Trophoblast cell (in vitro differentiated cells and primary cell): ENCODE measurements at regions not wholly inside any gene's neighbourhood (a gene's known extent, or its start where the extent isn't known, plus 50 kb on each side); places are given as distances from the start of the nearest gene placed in this dataset.
A peak's percentile ranks its signal among the peaks of the same experiment; 100 is the strongest.

Source experiments
- DNase-seq, 2 donors: peaks; one replicate each; pipeline ENCODE4 v3.0.0-alpha.2; 2016
- H2AFZ ChIP-seq: 2 replicates; pipeline ENCODE4 v1.6.1; 2013; ENCODE audit warnings: low read length, moderate library complexity, mild to moderate bottlenecking; ENCODE audit not compliant: insufficient read depth, poor library complexity
- H2AK5ac ChIP-seq: 2 replicates; pipeline ENCODE4 v1.6.1; 2013; ENCODE audit warnings: mild to moderate bottlenecking, low read length
- H2BK120ac ChIP-seq: 2 replicates; pipeline ENCODE4 v1.6.1; 2013; ENCODE audit warnings: low read length, mild to moderate bottlenecking, moderate library complexity; ENCODE audit not compliant: insufficient read depth, poor library complexity
- H2BK12ac ChIP-seq: 2 replicates; pipeline ENCODE4 v1.6.1; 2013; ENCODE audit warnings: mild to moderate bottlenecking, low read length, moderate library complexity
- H2BK5ac ChIP-seq: 2 replicates; pipeline ENCODE4 v1.6.1; 2013; ENCODE audit warnings: low read length, low read depth, moderate library complexity, mild to moderate bottlenecking; ENCODE audit not compliant: poor library complexity
- H3K14ac ChIP-seq: 2 replicates; pipeline ENCODE4 v1.6.1; 2013; ENCODE audit warnings: mild to moderate bottlenecking, low read length
- H3K18ac ChIP-seq: 2 replicates; pipeline ENCODE4 v1.6.1; 2013; ENCODE audit warnings: mild to moderate bottlenecking, low read length
- H3K23ac ChIP-seq: 2 replicates; pipeline ENCODE4 v1.6.1; 2013; ENCODE audit warnings: low read length
- H3K27ac ChIP-seq: 2 replicates; pipeline ENCODE4 v1.5.1; 2013; ENCODE audit warnings: low read depth, mild to moderate bottlenecking, inconsistent platforms, low read length, moderate library complexity
- H3K27me3 ChIP-seq: 2 replicates; pipeline ENCODE4 v1.6.1; 2013; ENCODE audit warnings: inconsistent platforms, mild to moderate bottlenecking, low read length, moderate library complexity; ENCODE audit not compliant: insufficient read depth
- H3K36me3 ChIP-seq, 2 experiments: 1 replicate in 1 of 2; 2 replicates in 1 of 2; pipeline ENCODE4 v1.6.1; 2013; ENCODE audit warnings: low read length in 2 of 2, mild to moderate bottlenecking in 2 of 2, moderate library complexity in 1 of 2; ENCODE audit not compliant: insufficient read depth in 2 of 2, control insufficient read depth in 1 of 2
- H3K4ac ChIP-seq: 2 replicates; pipeline ENCODE4 v1.6.1; 2013; ENCODE audit warnings: low read depth, mild to moderate bottlenecking, low read length, moderate library complexity
- H3K4me1 ChIP-seq, 2 experiments: 1 replicate in 1 of 2; 2 replicates in 1 of 2; pipeline ENCODE4 v1.6.1; 2013; ENCODE audit warnings: low read length in 2 of 2, mild to moderate bottlenecking in 2 of 2, moderate library complexity in 1 of 2; ENCODE audit not compliant: insufficient read depth in 2 of 2, control insufficient read depth in 1 of 2
- H3K4me2 ChIP-seq: 2 replicates; pipeline ENCODE4 v1.6.1; 2013; ENCODE audit warnings: inconsistent platforms, mild to moderate bottlenecking, low read length, moderate library complexity
- H3K4me3 ChIP-seq: 2 replicates; pipeline ENCODE4 v1.5.1; 2013; ENCODE audit warnings: mild to moderate bottlenecking, low read depth, low read length, inconsistent platforms
- H3K79me1 ChIP-seq: one replicate; pipeline ENCODE4 v1.6.1; 2013; ENCODE audit warnings: low read length
- H3K79me2 ChIP-seq: 2 replicates; pipeline ENCODE4 v1.6.1; 2013; ENCODE audit warnings: low read length, mild to moderate bottlenecking; ENCODE audit not compliant: control insufficient read depth, insufficient read depth, poor library complexity
- H3K9ac ChIP-seq: 2 replicates; pipeline ENCODE4 v1.6.1; 2013; ENCODE audit warnings: mild to moderate bottlenecking, low read length
- H3K9me3 ChIP-seq: 2 replicates; pipeline ENCODE4 v1.6.1; 2013; ENCODE audit warnings: low read depth, mild to moderate bottlenecking, control low read depth, inconsistent platforms, low read length; ENCODE audit not compliant: insufficient read depth
- H4K12ac ChIP-seq: 2 replicates; pipeline ENCODE4 v1.6.1; 2013; ENCODE audit warnings: low read depth, mild to moderate bottlenecking, low read length, moderate library complexity
- H4K8ac ChIP-seq: 2 replicates; pipeline ENCODE4 v1.6.1; 2013; ENCODE audit warnings: low read depth, mild to moderate bottlenecking, low read length, moderate library complexity
- H4K91ac ChIP-seq: one replicate; pipeline ENCODE4 v1.6.1; 2013; ENCODE audit warnings: low read depth, mild to moderate bottlenecking, low read length, moderate library complexity
- WGBS: extraction: QIAGEN DNeasy Blood & Tissue Kit; methylation state at CpG from one replicate; pipeline ENCODE4 v1.1.7; 2013; ENCODE audit warnings: missing lambda C conversion rate; ENCODE audit not compliant: insufficient read length, insufficient coverage; ENCODE audit errors: extremely low coverage; 5-methylcytosine and 5-hydroxymethylcytosine counted together

DNA sequence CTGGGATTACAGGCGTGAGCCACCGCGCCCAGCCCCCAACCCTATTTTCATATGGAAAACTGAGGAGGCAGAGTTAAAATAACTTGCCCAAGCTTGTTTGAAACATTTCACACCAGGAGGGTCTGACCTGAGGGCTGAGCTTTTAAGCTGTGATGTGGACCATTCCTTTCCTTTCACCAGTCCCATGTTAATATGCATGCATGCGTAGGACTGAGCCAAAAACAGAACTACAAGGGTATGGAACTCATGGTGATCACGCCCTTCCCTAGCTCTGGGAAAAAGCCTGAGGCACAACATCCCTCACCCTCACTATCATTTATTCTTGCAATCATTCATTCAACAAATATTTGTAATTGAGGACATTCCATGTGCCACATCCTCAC, 87.4 kb upstream of the FAM169A start:
- Histone ChIP-seq H3K9me3 (no peaks in the 10 kb centered on the region), H3K27me3 (no peaks in the 10 kb centered on the region), H3K4ac (no peak overlapping the region), H2BK12ac (peak overlapping the region; percentile 50), H4K91ac (peak overlapping the region; percentile 46), H3K4me3 (no peak overlapping the region), H3K79me1 (peaks cover 17% of the 10 kb centered on the region), H2BK5ac (peak overlapping the region; percentile 17), H3K18ac (peak overlapping the region; percentile 33), H3K14ac (peak overlapping the region; percentile 4), H2BK120ac (peak overlapping the region; percentile 49), H3K9ac (no peak overlapping the region), H4K8ac (peak overlapping the region; percentile 27), H3K4me2 (no peak overlapping the region), H3K79me2 (no peaks in the 10 kb centered on the region), H3K27ac (peak overlapping the region; percentile 45), H3K36me3 (no peaks in the 10 kb centered on the region), H3K4me1 (peaks cover 12 to 18% of the 10 kb centered on the region in 2 experiments), H3K23ac (no peak overlapping the region), H2AFZ (no peak overlapping the region), H4K12ac (no peak overlapping the region), H2AK5ac (no peak overlapping the region)
- peak; percentile 89 to 93 for DNase-seq
- no CpG with 5 or more reads among the region's 5 CpGs for WGBS

GRCh38 chr5:74952406-74952805, 86.2 kb upstream of the FAM169A start:
- no peak overlapping the region for H4K12ac ChIP-seq
- H2BK12ac ChIP-seq = peak overlapping the region; percentile 30
- peak overlapping the region; percentile 55 for H2BK120ac ChIP-seq
- peaks cover 17 to 25% of the 10 kb centered on the region in 2 experiments for H3K4me1 ChIP-seq
- H3K4ac ChIP-seq = no peak overlapping the region
- H3K36me3 ChIP-seq = no peaks in the 10 kb centered on the region
- no peak overlapping the region for H3K4me2 ChIP-seq
- no peak overlapping the region for H3K27ac ChIP-seq
- no peak overlapping the region for H3K14ac ChIP-seq
- no peak overlapping the region for H4K8ac ChIP-seq
- no peaks in the 10 kb centered on the region for H3K27me3 ChIP-seq
- no peak overlapping the region for H3K9ac ChIP-seq
- no peaks in the 10 kb centered on the region for H3K79me2 ChIP-seq
- H4K91ac ChIP-seq = peak overlapping the region; percentile 17
- H3K23ac ChIP-seq = no peak overlapping the region
- H3K79me1 ChIP-seq = peaks cover 18% of the 10 kb centered on the region
- no CpG with 5 or more reads among the region's 4 CpGs for WGBS
- H3K4me3 ChIP-seq = no peak overlapping the region
- H2BK5ac ChIP-seq = peak overlapping the region; percentile 17
- no peak for DNase-seq
- no peak overlapping the region for H3K18ac ChIP-seq
- H2AK5ac ChIP-seq = peak overlapping the region; percentile 29
- no peaks in the 10 kb centered on the region for H3K9me3 ChIP-seq
- no peak overlapping the region for H2AFZ ChIP-seq

DNA sequence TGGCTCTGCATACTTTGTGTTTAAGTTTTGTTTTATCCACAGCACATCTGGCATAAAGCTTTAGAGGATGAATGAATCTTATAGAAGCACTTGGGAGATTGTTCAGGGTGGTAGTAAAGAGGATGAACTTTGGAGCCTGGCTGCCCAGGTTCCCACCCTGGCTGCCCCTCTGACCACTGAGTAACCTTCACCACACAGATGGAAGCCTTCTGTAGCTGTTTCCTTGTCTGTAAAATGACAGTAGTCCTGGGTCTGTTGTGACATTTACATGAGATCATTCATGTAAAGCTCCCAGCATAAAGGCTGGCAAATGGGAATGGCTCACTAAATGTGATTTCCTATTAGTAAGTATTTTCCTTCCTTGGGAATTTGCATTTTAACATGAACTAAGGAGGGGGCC, 85.7 kb upstream of the FAM169A start:
- Histone ChIP-seq H3K4me3 (no peak overlapping the region), H2BK12ac (no peak overlapping the region), H4K91ac (no peak overlapping the region), H3K4me2 (no peak overlapping the region), H3K4ac (no peak overlapping the region), H3K79me1 (peaks cover 17% of the 10 kb centered on the region), H4K12ac (no peak overlapping the region), H2AK5ac (no peak overlapping the region), H3K36me3 (no peaks in the 10 kb centered on the region), H3K23ac (no peak overlapping the region), H4K8ac (no peak overlapping the region), H2BK5ac (no peak overlapping the region), H3K4me1 (peaks cover 17 to 25% of the 10 kb centered on the region in 2 experiments), H2BK120ac (peak overlapping the region; percentile 22), H3K9ac (no peak overlapping the region), H3K27me3 (no peaks in the 10 kb centered on the region), H3K9me3 (no peaks in the 10 kb centered on the region), H2AFZ (no peak overlapping the region), H3K18ac (no peak overlapping the region), H3K27ac (no peak overlapping the region), H3K14ac (no peak overlapping the region), H3K79me2 (no peaks in the 10 kb centered on the region)
- DNase-seq = no peak

- no peak overlapping the region for H2BK5ac ChIP-seq
- no peak overlapping the region for H3K4me3 ChIP-seq
- peak overlapping the region; percentile 29 for H2BK12ac ChIP-seq
- no peak overlapping the region for H3K27ac ChIP-seq
- H3K18ac ChIP-seq = no peak overlapping the region
- H3K36me3 ChIP-seq = no peaks in the 10 kb centered on the region
- no peak for DNase-seq
- H2AFZ ChIP-seq = no peak overlapping the region
- H2BK120ac ChIP-seq = no peak overlapping the region
- H3K9me3 ChIP-seq = no peaks in the 10 kb centered on the region
- H3K79me2 ChIP-seq = no peaks in the 10 kb centered on the region
- no peak overlapping the region for H4K8ac ChIP-seq
- no peak overlapping the region for H3K23ac ChIP-seq
- H3K4me1 ChIP-seq = peaks cover 17 to 22% of the 10 kb centered on the region in 2 experiments
- no peak overlapping the region for H3K4ac ChIP-seq
- H3K14ac ChIP-seq = no peak overlapping the region
- peaks cover 16% of the 10 kb centered on the region for H3K79me1 ChIP-seq
- WGBS = no CpG with 5 or more reads among the region's 1 CpG
- no peak overlapping the region for H4K12ac ChIP-seq
- no peaks in the 10 kb centered on the region for H3K27me3 ChIP-seq
- no peak overlapping the region for H3K9ac ChIP-seq
- H3K4me2 ChIP-seq = no peak overlapping the region
- H4K91ac ChIP-seq = no peak overlapping the region
- H2AK5ac ChIP-seq = no peak overlapping the region
These were observed 84.8 kb upstream of the FAM169A start for GRCh38 chr5:74950836-74951515.
